Liver (tissue), 8 donors: ENCODE measurements at regions not wholly inside any gene's neighbourhood (a gene's known extent, or its start where the extent isn't known, plus 50 kb on each side); places are given as distances from the start of the nearest gene placed in this dataset.

Experiments used
- DNase-seq: peaks from one replicate; pipeline ENCODE4 v3.0.0-alpha.2; 2017; ENCODE audit warnings: low spot score
- H3K27ac ChIP-seq, 2 donors: one replicate each; pipeline ENCODE4 v1.7.0; 2013; ENCODE audit warnings: inconsistent platforms in 2 of 2, low read length in 2 of 2, control low read depth in 1 of 2, low read depth in 1 of 2, mild to moderate bottlenecking in 1 of 2
- H3K27me3 ChIP-seq, 4 donors: one replicate each; pipeline versions ENCODE4 v1.6.1 to v1.7.0; 2013; ENCODE audit warnings: low read length in 3 of 4, inconsistent platforms in 1 of 4, mild to moderate bottlenecking in 1 of 4, moderate library complexity in 1 of 4; ENCODE audit not compliant: control insufficient read depth in 4 of 4, insufficient read depth in 4 of 4
- H3K36me3 ChIP-seq, 4 donors: one replicate each; pipeline versions ENCODE4 v1.6.1 to v1.7.0; 2013; ENCODE audit warnings: low read length in 3 of 4, mild to moderate bottlenecking in 3 of 4, low read depth in 1 of 4, moderate library complexity in 1 of 4; ENCODE audit not compliant: control insufficient read depth in 4 of 4, insufficient read depth in 3 of 4
- H3K4me1 ChIP-seq, 4 donors: one replicate each; pipeline versions ENCODE4 v1.6.1 to v1.7.0; 2013; ENCODE audit warnings: low read length in 3 of 4, mild to moderate bottlenecking in 3 of 4, moderate library complexity in 1 of 4; ENCODE audit not compliant: control insufficient read depth in 4 of 4, insufficient read depth in 4 of 4
- H3K4me3 ChIP-seq, 3 donors: one replicate each; pipeline versions ENCODE4 v1.6.1 to v1.7.0; 2013; ENCODE audit warnings: low read length in 3 of 3, control low read depth in 1 of 3, low read depth in 1 of 3, mild to moderate bottlenecking in 1 of 3
- H3K9ac ChIP-seq, 2 donors: one replicate each; pipeline ENCODE4 v1.7.0; 2013; ENCODE audit warnings: low read length in 2 of 2, mild to moderate bottlenecking in 2 of 2, moderate library complexity in 2 of 2, control low read depth in 1 of 2, low read depth in 1 of 2
- H3K9me3 ChIP-seq, 4 donors: one replicate each; pipeline versions ENCODE4 v1.6.1 to v1.7.0; 2013; ENCODE audit warnings: low read length in 3 of 4; ENCODE audit not compliant: control insufficient read depth in 4 of 4
- EGR1 ChIP-seq, 2 donors: IDR thresholded peaks; 2 replicates each; pipeline ENCODE4 v1.6.1; 2016 to 2018; ENCODE audit warnings: antibody characterized with exemption in 2 of 2, low read depth in 2 of 2
- FOXA1 ChIP-seq: IDR thresholded peaks from 2 replicates; pipeline ENCODE4 v1.6.1; 2016; ENCODE audit warnings: antibody characterized with exemption
- FOXA2 ChIP-seq: IDR thresholded peaks from 2 replicates; pipeline ENCODE4 v1.6.1; 2016; ENCODE audit warnings: antibody characterized with exemption
- GABPA ChIP-seq, 2 donors: IDR thresholded peaks in 1 of 2; conservative IDR thresholded peaks in 1 of 2; 2 replicates each; pipeline ENCODE4 v1.6.1; 2016; ENCODE audit warnings: antibody characterized with exemption in 2 of 2, mild to moderate bottlenecking in 1 of 2, moderate library complexity in 1 of 2
- HNF4A ChIP-seq, 2 donors: conservative IDR thresholded peaks; 2 replicates each; pipeline ENCODE4 v1.6.1; 2016; ENCODE audit warnings: antibody characterized with exemption in 2 of 2, mild to moderate bottlenecking in 2 of 2
- HNF4G ChIP-seq: IDR thresholded peaks from 2 replicates; pipeline ENCODE4 v1.6.1; 2016; ENCODE audit warnings: antibody characterized with exemption
- JUND ChIP-seq, 2 donors: IDR thresholded peaks; 2 replicates each; pipeline ENCODE4 v1.6.1; 2016; ENCODE audit warnings: antibody characterized with exemption in 2 of 2
- NR2F2 ChIP-seq: IDR thresholded peaks from 2 replicates; pipeline ENCODE4 v1.6.1; 2016; ENCODE audit warnings: antibody characterized with exemption
- RAD21 ChIP-seq, 2 donors: IDR thresholded peaks; 2 replicates each; pipeline ENCODE4 v1.6.1; 2016; ENCODE audit warnings: antibody characterized with exemption in 2 of 2, mild to moderate bottlenecking in 2 of 2
- RXRA ChIP-seq, 2 donors: IDR thresholded peaks; 2 replicates each; pipeline ENCODE4 v1.6.1; 2017 to 2018; ENCODE audit warnings: antibody characterized with exemption in 2 of 2, mild to moderate bottlenecking in 1 of 2
- SP1 ChIP-seq: IDR thresholded peaks from 2 replicates; pipeline ENCODE4 v1.6.1; 2018; ENCODE audit warnings: antibody characterized with exemption, mild to moderate bottlenecking
- TAF1 ChIP-seq: conservative IDR thresholded peaks from 2 replicates; pipeline ENCODE4 v1.6.1; 2016; ENCODE audit warnings: antibody characterized with exemption, mild to moderate bottlenecking
- YY1 ChIP-seq: IDR thresholded peaks from 2 replicates; pipeline ENCODE4 v1.6.1; 2016; ENCODE audit warnings: antibody characterized with exemption, mild to moderate bottlenecking
- WGBS: extraction: QIAGEN DNeasy Blood & Tissue Kit; methylation state at CpG from one replicate; pipeline ENCODE4 v1.1.7; 2013; 5-methylcytosine and 5-hydroxymethylcytosine counted together
- TF ChIP-seq, protein P1 (sequence below): fragments of 150-350 bp; IDR thresholded peaks from 2 replicates; pipeline ENCODE4 v1.5.1; 2017; ENCODE audit warnings: improper control_type of control experiment, low read depth, low read length; ENCODE audit not compliant: missing input control
- TF ChIP-seq, protein P2 (sequence below): IDR thresholded peaks from 2 replicates; pipeline ENCODE4 v1.6.1; 2016; ENCODE audit warnings: antibody characterized with exemption
- TF ChIP-seq, protein P3 (sequence below): IDR thresholded peaks from 2 replicates; pipeline ENCODE4 v1.6.1; 2016; ENCODE audit warnings: antibody characterized with exemption
- TF ChIP-seq, protein P4 (sequence below): IDR thresholded peaks from 2 replicates; pipeline ENCODE4 v1.6.1; 2016; ENCODE audit warnings: antibody characterized with exemption, mild to moderate bottlenecking
- TF ChIP-seq, protein P5 (sequence below): IDR thresholded peaks from 2 replicates; pipeline ENCODE4 v1.6.1; 2016; ENCODE audit warnings: antibody characterized with exemption
- donor health status: healthy.
- donor health status: healthy.
- donor health status: healthy.
- donor health status: healthy.
- donor health status: healthy.

DNA sequence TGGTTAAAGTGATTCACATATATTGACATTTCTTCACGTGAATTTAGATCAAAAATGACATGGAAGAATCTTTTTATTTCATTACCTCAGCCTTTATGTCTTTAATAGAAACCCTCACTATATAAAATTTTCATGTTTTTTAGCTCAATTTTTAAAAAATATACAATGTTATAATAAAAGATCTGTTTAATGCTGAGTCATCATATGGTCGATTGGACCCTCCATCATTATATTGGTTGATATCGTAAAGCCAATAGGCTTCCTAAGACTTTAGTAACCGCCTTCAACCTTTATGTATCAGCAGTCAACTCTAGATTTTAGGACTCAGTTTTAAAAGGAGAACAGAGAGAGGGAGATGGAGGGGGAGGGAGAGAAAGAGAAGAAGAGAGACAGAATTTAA lies 162.3 kb upstream of the FERD3L start:
- no peak for TF ChIP-seq EGR1 (IDR thresholded peaks at IDR 0.05; ENCODE audit: low read depth in 2 of 2)
- TF ChIP-seq, protein P1, sequence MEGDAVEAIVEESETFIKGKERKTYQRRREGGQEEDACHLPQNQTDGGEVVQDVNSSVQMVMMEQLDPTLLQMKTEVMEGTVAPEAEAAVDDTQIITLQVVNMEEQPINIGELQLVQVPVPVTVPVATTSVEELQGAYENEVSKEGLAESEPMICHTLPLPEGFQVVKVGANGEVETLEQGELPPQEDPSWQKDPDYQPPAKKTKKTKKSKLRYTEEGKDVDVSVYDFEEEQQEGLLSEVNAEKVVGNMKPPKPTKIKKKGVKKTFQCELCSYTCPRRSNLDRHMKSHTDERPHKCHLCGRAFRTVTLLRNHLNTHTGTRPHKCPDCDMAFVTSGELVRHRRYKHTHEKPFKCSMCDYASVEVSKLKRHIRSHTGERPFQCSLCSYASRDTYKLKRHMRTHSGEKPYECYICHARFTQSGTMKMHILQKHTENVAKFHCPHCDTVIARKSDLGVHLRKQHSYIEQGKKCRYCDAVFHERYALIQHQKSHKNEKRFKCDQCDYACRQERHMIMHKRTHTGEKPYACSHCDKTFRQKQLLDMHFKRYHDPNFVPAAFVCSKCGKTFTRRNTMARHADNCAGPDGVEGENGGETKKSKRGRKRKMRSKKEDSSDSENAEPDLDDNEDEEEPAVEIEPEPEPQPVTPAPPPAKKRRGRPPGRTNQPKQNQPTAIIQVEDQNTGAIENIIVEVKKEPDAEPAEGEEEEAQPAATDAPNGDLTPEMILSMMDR = no peak
- TF ChIP-seq TAF1 = no peak
- Histone ChIP-seq H3K9me3 (no peaks in the 10 kb centered on the region), H3K27me3 (no peaks in the 10 kb centered on the region), H3K36me3 (no peaks in the 10 kb centered on the region), H3K9ac (no peak overlapping the region), H3K4me1 (no peaks in the 10 kb centered on the region), H3K27ac (no peak overlapping the region), H3K4me3 (no peak overlapping the region)
- WGBS = 74% methylated on average over 4 of the region's 4 CpGs
- DNase-seq = no peak

DNA sequence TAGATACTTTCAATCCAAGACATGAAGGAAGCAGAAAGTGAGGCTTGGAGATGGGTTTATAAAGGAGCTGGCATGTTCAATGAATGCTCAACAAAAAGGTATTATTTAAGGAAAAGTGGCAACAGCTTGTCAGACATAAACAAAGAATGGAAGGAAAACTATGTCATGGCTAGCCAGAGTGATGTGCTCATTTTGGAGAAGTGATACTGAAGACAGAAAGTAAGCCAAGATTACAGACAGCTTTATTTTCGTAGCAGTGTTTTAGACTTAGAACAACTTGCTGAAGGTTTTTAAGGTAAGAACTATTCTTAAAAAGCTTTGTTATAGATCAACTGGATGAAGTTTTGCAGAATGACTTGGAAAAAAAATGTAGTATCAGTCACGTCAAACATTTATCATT lies 160.5 kb upstream of the FERD3L start:
- H3K27me3 ChIP-seq = peaks cover 0 to 2% (median 0%) of the 10 kb centered on the region in 4 donors
- H3K9me3 ChIP-seq = no peaks in the 10 kb centered on the region
- no peak overlapping the region for H3K4me3 ChIP-seq
- TF ChIP-seq RAD21 (IDR thresholded peaks at IDR 0.05) (no peak), NR2F2 (no peak)
- no peak overlapping the region for H3K9ac ChIP-seq
- H3K36me3 ChIP-seq = no peaks in the 10 kb centered on the region
- H3K27ac ChIP-seq = no peak overlapping the region
- no peaks in the 10 kb centered on the region for H3K4me1 ChIP-seq
- no peak for DNase-seq
- 70% methylated on average over 2 of the region's 2 CpGs for WGBS

DNA sequence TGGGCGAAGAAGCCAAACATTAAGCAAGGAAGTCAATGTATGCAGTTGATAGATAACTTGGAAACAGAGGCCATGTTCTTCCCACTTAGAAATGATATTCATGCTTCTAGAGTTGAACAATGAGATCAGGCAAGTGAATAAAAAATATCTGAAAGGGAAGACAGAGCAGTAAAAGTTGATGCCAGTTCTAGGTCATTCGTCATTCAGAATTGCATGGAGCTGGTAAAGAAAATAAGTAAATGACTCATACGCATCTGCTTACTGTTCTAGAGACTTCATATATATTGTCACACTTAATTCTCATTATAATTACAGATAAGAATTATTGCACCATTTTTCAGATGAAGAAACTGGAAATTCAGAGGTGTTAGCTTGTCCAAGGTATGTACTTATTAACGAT lies 158.9 kb upstream of the FERD3L start:
- Histone ChIP-seq H3K27ac (no peak overlapping the region), H3K27me3 (peaks cover 0 to 2% (median 0%) of the 10 kb centered on the region in 4 donors), H3K9me3 (no peaks in the 10 kb centered on the region), H3K4me3 (no peak overlapping the region), H3K9ac (no peak overlapping the region), H3K4me1 (no peaks in the 10 kb centered on the region), H3K36me3 (no peaks in the 10 kb centered on the region)
- WGBS = 80% methylated on average over 4 of the region's 4 CpGs
- TF ChIP-seq NR2F2 (no peak), EGR1 (IDR thresholded peaks at IDR 0.05; ENCODE audit: low read depth in 2 of 2) (no peak), JUND (IDR thresholded peaks at IDR 0.05) (no peak), YY1 (no peak), HNF4A (conservative IDR thresholded peaks at IDR 0.05) (no peak), GABPA (IDR thresholded peaks at IDR 0.05 in 1 of 2, conservative IDR thresholded peaks at IDR 0.05 in 1 of 2) (no peak), RAD21 (IDR thresholded peaks at IDR 0.05) (no peak), SP1 (no peak), RXRA (IDR thresholded peaks at IDR 0.05) (no peak), TAF1 (no peak), FOXA2 (no peak), HNF4G (no peak), FOXA1 (no peak)
- TF ChIP-seq, protein P1 = no peak
- TF ChIP-seq, protein P2, sequence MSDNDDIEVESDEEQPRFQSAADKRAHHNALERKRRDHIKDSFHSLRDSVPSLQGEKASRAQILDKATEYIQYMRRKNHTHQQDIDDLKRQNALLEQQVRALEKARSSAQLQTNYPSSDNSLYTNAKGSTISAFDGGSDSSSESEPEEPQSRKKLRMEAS = no peak
- TF ChIP-seq, protein P3, sequence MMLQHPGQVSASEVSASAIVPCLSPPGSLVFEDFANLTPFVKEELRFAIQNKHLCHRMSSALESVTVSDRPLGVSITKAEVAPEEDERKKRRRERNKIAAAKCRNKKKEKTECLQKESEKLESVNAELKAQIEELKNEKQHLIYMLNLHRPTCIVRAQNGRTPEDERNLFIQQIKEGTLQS = no peak
- TF ChIP-seq, protein P4, sequence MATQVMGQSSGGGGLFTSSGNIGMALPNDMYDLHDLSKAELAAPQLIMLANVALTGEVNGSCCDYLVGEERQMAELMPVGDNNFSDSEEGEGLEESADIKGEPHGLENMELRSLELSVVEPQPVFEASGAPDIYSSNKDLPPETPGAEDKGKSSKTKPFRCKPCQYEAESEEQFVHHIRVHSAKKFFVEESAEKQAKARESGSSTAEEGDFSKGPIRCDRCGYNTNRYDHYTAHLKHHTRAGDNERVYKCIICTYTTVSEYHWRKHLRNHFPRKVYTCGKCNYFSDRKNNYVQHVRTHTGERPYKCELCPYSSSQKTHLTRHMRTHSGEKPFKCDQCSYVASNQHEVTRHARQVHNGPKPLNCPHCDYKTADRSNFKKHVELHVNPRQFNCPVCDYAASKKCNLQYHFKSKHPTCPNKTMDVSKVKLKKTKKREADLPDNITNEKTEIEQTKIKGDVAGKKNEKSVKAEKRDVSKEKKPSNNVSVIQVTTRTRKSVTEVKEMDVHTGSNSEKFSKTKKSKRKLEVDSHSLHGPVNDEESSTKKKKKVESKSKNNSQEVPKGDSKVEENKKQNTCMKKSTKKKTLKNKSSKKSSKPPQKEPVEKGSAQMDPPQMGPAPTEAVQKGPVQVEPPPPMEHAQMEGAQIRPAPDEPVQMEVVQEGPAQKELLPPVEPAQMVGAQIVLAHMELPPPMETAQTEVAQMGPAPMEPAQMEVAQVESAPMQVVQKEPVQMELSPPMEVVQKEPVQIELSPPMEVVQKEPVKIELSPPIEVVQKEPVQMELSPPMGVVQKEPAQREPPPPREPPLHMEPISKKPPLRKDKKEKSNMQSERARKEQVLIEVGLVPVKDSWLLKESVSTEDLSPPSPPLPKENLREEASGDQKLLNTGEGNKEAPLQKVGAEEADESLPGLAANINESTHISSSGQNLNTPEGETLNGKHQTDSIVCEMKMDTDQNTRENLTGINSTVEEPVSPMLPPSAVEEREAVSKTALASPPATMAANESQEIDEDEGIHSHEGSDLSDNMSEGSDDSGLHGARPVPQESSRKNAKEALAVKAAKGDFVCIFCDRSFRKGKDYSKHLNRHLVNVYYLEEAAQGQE = no peak
- TF ChIP-seq, protein P5, sequence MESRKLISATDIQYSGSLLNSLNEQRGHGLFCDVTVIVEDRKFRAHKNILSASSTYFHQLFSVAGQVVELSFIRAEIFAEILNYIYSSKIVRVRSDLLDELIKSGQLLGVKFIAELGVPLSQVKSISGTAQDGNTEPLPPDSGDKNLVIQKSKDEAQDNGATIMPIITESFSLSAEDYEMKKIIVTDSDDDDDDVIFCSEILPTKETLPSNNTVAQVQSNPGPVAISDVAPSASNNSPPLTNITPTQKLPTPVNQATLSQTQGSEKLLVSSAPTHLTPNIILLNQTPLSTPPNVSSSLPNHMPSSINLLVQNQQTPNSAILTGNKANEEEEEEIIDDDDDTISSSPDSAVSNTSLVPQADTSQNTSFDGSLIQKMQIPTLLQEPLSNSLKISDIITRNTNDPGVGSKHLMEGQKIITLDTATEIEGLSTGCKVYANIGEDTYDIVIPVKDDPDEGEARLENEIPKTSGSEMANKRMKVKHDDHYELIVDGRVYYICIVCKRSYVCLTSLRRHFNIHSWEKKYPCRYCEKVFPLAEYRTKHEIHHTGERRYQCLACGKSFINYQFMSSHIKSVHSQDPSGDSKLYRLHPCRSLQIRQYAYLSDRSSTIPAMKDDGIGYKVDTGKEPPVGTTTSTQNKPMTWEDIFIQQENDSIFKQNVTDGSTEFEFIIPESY = no peak
- DNase-seq = no peak
